ENCODE measurements at regions not wholly inside any gene's neighbourhood (a gene's known extent, or its start where the extent isn't known, plus 50 kb on each side); places are given as distances from the start of the nearest gene placed in this dataset.

DNA sequence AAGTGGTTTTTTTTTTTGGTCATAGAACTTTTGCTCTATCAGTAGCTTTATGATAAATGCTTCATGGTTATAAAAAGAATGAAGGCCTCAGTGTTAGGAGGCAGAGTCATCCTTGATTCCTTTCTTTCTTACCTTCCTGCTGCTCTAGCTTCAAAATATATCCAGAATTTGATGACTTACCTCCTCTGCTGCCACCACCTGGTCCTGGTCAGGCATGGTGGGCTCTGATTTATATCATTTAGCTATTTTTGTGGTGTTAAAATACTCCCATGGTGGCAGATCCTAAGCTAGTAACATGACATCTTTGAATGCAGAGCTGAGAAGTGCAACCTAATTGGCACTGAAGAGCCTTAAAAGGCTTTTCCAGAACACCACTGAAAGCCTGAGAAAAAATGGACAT, 508.8 kb upstream of the CDH8 start:
- Histone ChIP-seq H3K4me1 (ENCODE audit: control insufficient read depth, insufficient read depth, low read length, unreplicated experiment) (no peaks in the 10 kb centered on the region), H3K27me3 (ENCODE audit: insufficient read depth, low read length) (no peaks in the 10 kb centered on the region), H3K79me2 (ENCODE audit: control insufficient read depth, insufficient read depth, low read length, unreplicated experiment) (no peaks in the 10 kb centered on the region), H3K36me3 (ENCODE audit: insufficient read depth, low read length) (no peaks in the 10 kb centered on the region), H3K27ac (ENCODE audit: low read depth, low read length) (no peak overlapping the region), H3K4me3 (ENCODE audit: low read depth, low read length) (no peak overlapping the region), H2AFZ (ENCODE audit: low read length, unreplicated experiment) (no peak overlapping the region)

GRCh38 chr16:62543516-62543915, 507.3 kb upstream of the CDH8 start:
- Histone ChIP-seq H3K27ac (ENCODE audit: low read depth, low read length) (no peak overlapping the region), H3K79me2 (ENCODE audit: control insufficient read depth, insufficient read depth, low read length, unreplicated experiment) (no peaks in the 10 kb centered on the region), H3K4me1 (ENCODE audit: control insufficient read depth, insufficient read depth, low read length, unreplicated experiment) (no peaks in the 10 kb centered on the region), H3K27me3 (ENCODE audit: insufficient read depth, low read length) (no peaks in the 10 kb centered on the region), H3K36me3 (ENCODE audit: insufficient read depth, low read length) (no peaks in the 10 kb centered on the region), H3K4me3 (ENCODE audit: low read depth, low read length) (no peak overlapping the region), H2AFZ (ENCODE audit: low read length, unreplicated experiment) (no peak overlapping the region)

DNA sequence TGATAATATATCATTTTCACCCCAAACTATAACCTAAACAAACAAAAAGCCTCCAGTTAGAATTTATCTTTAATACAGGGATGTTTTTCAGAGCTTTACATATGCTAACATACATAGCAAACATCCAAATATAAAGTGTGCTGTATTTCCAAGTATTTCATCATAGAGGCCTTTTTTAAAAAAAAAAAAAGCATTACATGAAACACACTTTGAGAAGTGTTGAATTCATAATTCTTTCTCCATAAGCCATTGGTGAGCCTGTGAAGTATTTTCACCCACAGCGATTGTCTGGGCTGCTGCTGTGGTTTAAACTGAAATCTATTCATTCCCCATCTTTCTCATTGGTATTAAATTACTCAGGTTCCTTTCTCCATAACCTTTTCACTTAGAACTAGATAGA, 503.4 kb upstream of the CDH8 start:
- no peak overlapping the region for H2AFZ ChIP-seq (ENCODE audit: low read length, unreplicated experiment)
- no peaks in the 10 kb centered on the region for H3K79me2 ChIP-seq (ENCODE audit: control insufficient read depth, insufficient read depth, low read length, unreplicated experiment)
- no peak overlapping the region for H3K27ac ChIP-seq (ENCODE audit: low read depth, low read length)
- H3K27me3 ChIP-seq (ENCODE audit: insufficient read depth, low read length): no peaks in the 10 kb centered on the region
- H3K4me3 ChIP-seq (ENCODE audit: low read depth, low read length): no peak overlapping the region
- no peaks in the 10 kb centered on the region for H3K36me3 ChIP-seq (ENCODE audit: insufficient read depth, low read length)
- no peaks in the 10 kb centered on the region for H3K4me1 ChIP-seq (ENCODE audit: control insufficient read depth, insufficient read depth, low read length, unreplicated experiment)

- Histone ChIP-seq H3K79me2 (ENCODE audit: control insufficient read depth, insufficient read depth, low read length, unreplicated experiment) (no peaks in the 10 kb centered on the region), H3K4me1 (ENCODE audit: control insufficient read depth, insufficient read depth, low read length, unreplicated experiment) (no peaks in the 10 kb centered on the region), H3K27me3 (ENCODE audit: insufficient read depth, low read length) (no peaks in the 10 kb centered on the region), H3K4me3 (ENCODE audit: low read depth, low read length) (no peak overlapping the region), H2AFZ (ENCODE audit: low read length, unreplicated experiment) (no peak overlapping the region), H3K36me3 (ENCODE audit: insufficient read depth, low read length) (no peaks in the 10 kb centered on the region), H3K27ac (ENCODE audit: low read depth, low read length) (no peak overlapping the region)
Measured at GRCh38 chr16:62530426-62530825, 494.2 kb upstream of the CDH8 start.

GRCh38 chr16:62516001-62516400, 479.8 kb upstream of the CDH8 start:
- H3K27ac ChIP-seq (ENCODE audit: low read depth, low read length): no peak overlapping the region
- no peaks in the 10 kb centered on the region for H3K27me3 ChIP-seq (ENCODE audit: insufficient read depth, low read length)
- H3K36me3 ChIP-seq (ENCODE audit: insufficient read depth, low read length): no peaks in the 10 kb centered on the region
- no peaks in the 10 kb centered on the region for H3K79me2 ChIP-seq (ENCODE audit: control insufficient read depth, insufficient read depth, low read length, unreplicated experiment)
- H2AFZ ChIP-seq (ENCODE audit: low read length, unreplicated experiment): no peak overlapping the region
- H3K4me1 ChIP-seq (ENCODE audit: control insufficient read depth, insufficient read depth, low read length, unreplicated experiment): no peaks in the 10 kb centered on the region
- no peak overlapping the region for H3K4me3 ChIP-seq (ENCODE audit: low read depth, low read length)

DNA sequence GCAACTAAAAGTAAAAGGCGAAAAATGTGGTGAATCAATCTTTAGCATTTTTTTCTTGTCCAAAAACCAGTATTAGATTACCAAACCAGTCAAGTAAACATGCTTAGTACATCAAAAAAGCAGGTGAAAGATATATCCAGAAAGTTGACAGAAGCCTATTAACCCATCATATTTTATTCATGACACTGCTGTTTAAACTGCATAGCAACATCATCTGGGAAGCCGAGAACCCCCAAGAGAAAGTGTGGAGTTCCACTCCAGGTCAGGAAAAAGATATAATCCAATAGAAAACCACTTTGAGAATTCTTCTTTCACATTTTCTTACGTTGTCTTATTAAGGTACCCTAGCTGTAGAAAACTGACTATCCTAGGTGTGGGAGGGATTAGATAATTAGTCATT, 466.8 kb upstream of the CDH8 start:
- Histone ChIP-seq H3K27me3 (ENCODE audit: insufficient read depth, low read length) (no peaks in the 10 kb centered on the region), H3K79me2 (ENCODE audit: control insufficient read depth, insufficient read depth, low read length, unreplicated experiment) (no peaks in the 10 kb centered on the region), H3K4me3 (ENCODE audit: low read depth, low read length) (no peak overlapping the region)

GRCh38 chr16:62478903-62479458, 442.7 kb upstream of the CDH8 start:
- no peaks in the 10 kb centered on the region for H3K4me1 ChIP-seq (ENCODE audit: control insufficient read depth, insufficient read depth, low read length, unreplicated experiment)
- no peaks in the 10 kb centered on the region for H3K36me3 ChIP-seq (ENCODE audit: insufficient read depth, low read length)
- no peak overlapping the region for H3K4me3 ChIP-seq (ENCODE audit: low read depth, low read length)
- H3K27ac ChIP-seq (ENCODE audit: low read depth, low read length): no peak overlapping the region
- no peaks in the 10 kb centered on the region for H3K27me3 ChIP-seq (ENCODE audit: insufficient read depth, low read length)
- no peaks in the 10 kb centered on the region for H3K79me2 ChIP-seq (ENCODE audit: control insufficient read depth, insufficient read depth, low read length, unreplicated experiment)
- no peak overlapping the region for H2AFZ ChIP-seq (ENCODE audit: low read length, unreplicated experiment)

More for the DNA sequence above, 466.8 kb upstream of the CDH8 start:
- no peak overlapping the region for H2AFZ ChIP-seq (ENCODE audit: low read length, unreplicated experiment)
- no peaks in the 10 kb centered on the region for H3K4me1 ChIP-seq (ENCODE audit: control insufficient read depth, insufficient read depth, low read length, unreplicated experiment)
- no peak overlapping the region for H3K27ac ChIP-seq (ENCODE audit: low read depth, low read length)
- no peaks in the 10 kb centered on the region for H3K36me3 ChIP-seq (ENCODE audit: insufficient read depth, low read length)

- no peaks in the 10 kb centered on the region for H3K27me3 ChIP-seq (ENCODE audit: insufficient read depth, low read length)
- no peak overlapping the region for H2AFZ ChIP-seq (ENCODE audit: low read length, unreplicated experiment)
- no peaks in the 10 kb centered on the region for H3K79me2 ChIP-seq (ENCODE audit: control insufficient read depth, insufficient read depth, low read length, unreplicated experiment)
- no peaks in the 10 kb centered on the region for H3K4me1 ChIP-seq (ENCODE audit: control insufficient read depth, insufficient read depth, low read length, unreplicated experiment)
- no peak overlapping the region for H3K27ac ChIP-seq (ENCODE audit: low read depth, low read length)
- no peak overlapping the region for H3K4me3 ChIP-seq (ENCODE audit: low read depth, low read length)
- H3K36me3 ChIP-seq (ENCODE audit: insufficient read depth, low read length): no peaks in the 10 kb centered on the region
Measured at GRCh38 chr16:62477796-62478195, 441.6 kb upstream of the CDH8 start.

DNA sequence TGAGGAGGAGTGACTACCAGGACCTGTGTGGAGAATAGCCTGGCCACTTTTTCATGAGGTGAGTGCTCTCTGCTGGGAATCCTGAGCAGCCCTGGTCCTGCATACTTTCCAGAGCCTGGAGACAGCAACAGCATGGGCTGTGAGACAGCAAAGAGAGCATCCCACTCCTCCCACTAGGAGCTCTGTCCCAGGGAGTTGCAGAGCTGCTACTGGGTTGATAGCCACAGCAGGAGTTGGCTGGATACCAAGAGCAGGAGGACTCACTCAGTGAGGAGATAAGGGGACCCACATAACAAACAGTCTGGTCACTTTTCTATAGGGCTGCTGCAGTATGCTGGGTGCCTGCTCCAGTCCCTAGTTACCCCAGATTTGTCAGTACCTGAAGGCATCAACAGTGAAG, 439.3 kb upstream of the CDH8 start:
- Histone ChIP-seq H3K27ac (ENCODE audit: low read depth, low read length) (no peak overlapping the region), H2AFZ (ENCODE audit: low read length, unreplicated experiment) (no peak overlapping the region), H3K79me2 (ENCODE audit: control insufficient read depth, insufficient read depth, low read length, unreplicated experiment) (no peaks in the 10 kb centered on the region), H3K4me3 (ENCODE audit: low read depth, low read length) (no peak overlapping the region), H3K4me1 (ENCODE audit: control insufficient read depth, insufficient read depth, low read length, unreplicated experiment) (no peaks in the 10 kb centered on the region), H3K36me3 (ENCODE audit: insufficient read depth, low read length) (no peaks in the 10 kb centered on the region), H3K27me3 (ENCODE audit: insufficient read depth, low read length) (no peaks in the 10 kb centered on the region)

- H2AFZ ChIP-seq (ENCODE audit: low read length, unreplicated experiment): no peak overlapping the region
- no peaks in the 10 kb centered on the region for H3K4me1 ChIP-seq (ENCODE audit: control insufficient read depth, insufficient read depth, low read length, unreplicated experiment)
- no peaks in the 10 kb centered on the region for H3K79me2 ChIP-seq (ENCODE audit: control insufficient read depth, insufficient read depth, low read length, unreplicated experiment)
- no peak overlapping the region for H3K27ac ChIP-seq (ENCODE audit: low read depth, low read length)
- H3K27me3 ChIP-seq (ENCODE audit: insufficient read depth, low read length): no peaks in the 10 kb centered on the region
- H3K4me3 ChIP-seq (ENCODE audit: low read depth, low read length): no peak overlapping the region
- no peaks in the 10 kb centered on the region for H3K36me3 ChIP-seq (ENCODE audit: insufficient read depth, low read length)
Measured at GRCh38 chr16:62462971-62463370, 426.7 kb upstream of the CDH8 start.

DNA sequence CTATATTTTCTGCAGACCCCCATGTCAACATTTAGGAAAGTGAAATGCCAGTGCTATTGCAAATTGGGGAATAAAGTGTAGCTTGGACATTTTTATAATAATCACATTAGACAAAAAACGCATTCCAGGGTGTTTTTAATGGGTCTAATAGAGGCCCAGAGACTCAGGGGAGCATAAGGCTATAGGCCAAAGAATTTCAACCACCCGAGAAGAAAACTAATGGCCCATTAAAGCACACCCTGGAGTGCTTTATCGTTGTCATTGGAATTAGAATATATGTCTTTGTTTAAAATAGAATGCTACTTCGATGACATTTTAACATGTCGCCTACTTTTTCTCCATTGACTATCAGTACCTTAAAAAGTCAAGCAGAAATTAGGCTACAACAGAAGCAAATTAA, 414.1 kb upstream of the CDH8 start:
- Histone ChIP-seq H3K79me2 (ENCODE audit: control insufficient read depth, insufficient read depth, low read length, unreplicated experiment) (no peaks in the 10 kb centered on the region), H3K4me1 (ENCODE audit: control insufficient read depth, insufficient read depth, low read length, unreplicated experiment) (no peaks in the 10 kb centered on the region), H3K4me3 (ENCODE audit: low read depth, low read length) (no peak overlapping the region), H3K36me3 (ENCODE audit: insufficient read depth, low read length) (no peaks in the 10 kb centered on the region), H3K27ac (ENCODE audit: low read depth, low read length) (no peak overlapping the region), H3K27me3 (ENCODE audit: insufficient read depth, low read length) (no peaks in the 10 kb centered on the region), H2AFZ (ENCODE audit: low read length, unreplicated experiment) (no peak overlapping the region)

Measured in ACC112 (cell line).